ENCODE measurements at regions not wholly inside any gene's neighbourhood (a gene's known extent, or its start where the extent isn't known, plus 50 kb on each side); places are given as distances from the start of the nearest gene placed in this dataset.
"Not testable (repeated sequence)": the region's sequence is repeated elsewhere in the genome, so short reads cannot be mapped to it uniquely, and the experiment has no call there.

- Histone ChIP-seq H3K27me3 (no peaks in the 10 kb centered on the region), H3K27ac (no peak overlapping the region), H3K4me3 (no peak overlapping the region), H3K9me3 (peaks cover 0 to 8% (median 0%) of the 10 kb centered on the region in 4 donors), H3K4me1 (no peaks in the 10 kb centered on the region), H3K36me3 (no peaks in the 10 kb centered on the region)
- DNase-seq (ENCODE audit: low spot score in 2 of 2) = no peak
- no peak for TF ChIP-seq POLR2A (IDR thresholded peaks at IDR 0.05)
- no peak for TF ChIP-seq CTCF (IDR thresholded peaks at IDR 0.05)
- TF ChIP-seq EP300 (IDR thresholded peaks at IDR 0.05) = no peak
- WGBS, 2 donors = 88 to 91% methylated on average over 7 of the region's 7 CpGs
These were observed 114.6 kb downstream of the NPTX2 start for GRCh38 chr7:98731651-98732050.

GRCh38 chr7:98733036-98733435 is 116.0 kb downstream of the NPTX2 start:
- no peaks in the 10 kb centered on the region for H3K36me3 ChIP-seq
- H3K27ac ChIP-seq = no peak overlapping the region
- no peak overlapping the region for H3K4me3 ChIP-seq
- TF ChIP-seq EP300 (IDR thresholded peaks at IDR 0.05) (no peak), POLR2A (IDR thresholded peaks at IDR 0.05) (no peak), CTCF (IDR thresholded peaks at IDR 0.05) (no peak)
- H3K9me3 ChIP-seq = peaks cover 0 to 8% (median 0%) of the 10 kb centered on the region in 4 donors
- DNase-seq (ENCODE audit: low spot score in 2 of 2) = no peak
- H3K27me3 ChIP-seq = no peaks in the 10 kb centered on the region
- H3K4me1 ChIP-seq = no peaks in the 10 kb centered on the region
- WGBS, 2 donors = 59 to 79% methylated on average over 2 of the region's 2 CpGs

- Histone ChIP-seq H3K4me3 (no peak overlapping the region), H3K36me3 (no peaks in the 10 kb centered on the region), H3K9me3 (peaks cover 0 to 8% (median 0%) of the 10 kb centered on the region in 4 donors), H3K27ac (no peak overlapping the region), H3K27me3 (no peaks in the 10 kb centered on the region), H3K4me1 (no peaks in the 10 kb centered on the region)
- DNase-seq (ENCODE audit: low spot score in 2 of 2) = no peak
- TF ChIP-seq EP300 (IDR thresholded peaks at IDR 0.05) = no peak
- no peak for TF ChIP-seq POLR2A (IDR thresholded peaks at IDR 0.05)
- no peak for TF ChIP-seq CTCF (IDR thresholded peaks at IDR 0.05)
- WGBS, 2 donors = 74 to 83% methylated on average over 14 of the region's 14 CpGs
These were observed 118.7 kb downstream of the NPTX2 start for GRCh38 chr7:98735801-98736200.

- H3K36me3 ChIP-seq; H3K4me3 ChIP-seq; H3K9me3 ChIP-seq; H3K4me1 ChIP-seq; H3K27ac ChIP-seq; H3K27me3 ChIP-seq; DNase-seq (ENCODE audit: low spot score in 2 of 2): not testable (repeated sequence)
- WGBS, 2 donors = 91 to 92% methylated on average over 9 of the region's 9 CpGs
These were observed 119.4 kb downstream of the NPTX2 start for GRCh38 chr7:98736461-98736860.

GRCh38 chr7:98737176-98737575 is 120.1 kb downstream of the NPTX2 start:
- 73 to 78% methylated on average over 8 of the region's 8 CpGs for WGBS, 2 donors
- H3K4me3 ChIP-seq = no peak overlapping the region
- no peak for DNase-seq (ENCODE audit: low spot score in 2 of 2)
- H3K9me3 ChIP-seq = peaks cover 0 to 8% (median 0%) of the 10 kb centered on the region in 4 donors
- no peaks in the 10 kb centered on the region for H3K36me3 ChIP-seq
- no peak overlapping the region for H3K27ac ChIP-seq
- TF ChIP-seq POLR2A (IDR thresholded peaks at IDR 0.05) = no peak
- no peaks in the 10 kb centered on the region for H3K4me1 ChIP-seq
- H3K27me3 ChIP-seq = no peaks in the 10 kb centered on the region

- Histone ChIP-seq H3K27ac (no peak overlapping the region), H3K36me3 (no peaks in the 10 kb centered on the region), H3K4me1 (no peaks in the 10 kb centered on the region), H3K4me3 (no peak overlapping the region), H3K27me3 (no peaks in the 10 kb centered on the region), H3K9me3 (peaks cover 0 to 28% (median 0%) of the 10 kb centered on the region in 4 donors)
- DNase-seq (ENCODE audit: low spot score in 2 of 2) = no peak
- no peak for TF ChIP-seq EP300 (IDR thresholded peaks at IDR 0.05)
- TF ChIP-seq CTCF (IDR thresholded peaks at IDR 0.05) = no peak
- TF ChIP-seq POLR2A (IDR thresholded peaks at IDR 0.05) = no peak
- 56 to 61% methylated on average over 3 of the region's 3 CpGs for WGBS, 2 donors
These were observed 123.6 kb downstream of the NPTX2 start for GRCh38 chr7:98740643-98741042.

Data from tibial nerve (tissue), 4 donors.